T47D (cell line): ENCODE measurements at regions not wholly inside any gene's neighbourhood (a gene's known extent, or its start where the extent isn't known, plus 50 kb on each side); places are given as distances from the start of the nearest gene placed in this dataset.
"Not testable (repeated sequence)": the region's sequence is repeated elsewhere in the genome, so short reads cannot be mapped to it uniquely, and the experiment has no call there.

ENCODE experiments used
- DNase-seq, 2 experiments: peaks; one replicate each; pipeline versions ENCODE4 v3.0.0 to v3.0.0-alpha.2; 2011 to 2012; ENCODE audit warnings: low read depth in 1 of 2, low spot score in 1 of 2
- JUND ChIP-seq: IDR thresholded peaks from 2 replicates; pipeline ENCODE4 v1.6.1; 2012; ENCODE audit warnings: low read depth
- in situ Hi-C: cut with HindIII; loops from 2 replicates; pipeline ENCODE4 v1.10.0; 2016; ENCODE audit warnings: low sequenced_read_pairs, low pct_unique_long_range_greater_than_20kb

DNA sequence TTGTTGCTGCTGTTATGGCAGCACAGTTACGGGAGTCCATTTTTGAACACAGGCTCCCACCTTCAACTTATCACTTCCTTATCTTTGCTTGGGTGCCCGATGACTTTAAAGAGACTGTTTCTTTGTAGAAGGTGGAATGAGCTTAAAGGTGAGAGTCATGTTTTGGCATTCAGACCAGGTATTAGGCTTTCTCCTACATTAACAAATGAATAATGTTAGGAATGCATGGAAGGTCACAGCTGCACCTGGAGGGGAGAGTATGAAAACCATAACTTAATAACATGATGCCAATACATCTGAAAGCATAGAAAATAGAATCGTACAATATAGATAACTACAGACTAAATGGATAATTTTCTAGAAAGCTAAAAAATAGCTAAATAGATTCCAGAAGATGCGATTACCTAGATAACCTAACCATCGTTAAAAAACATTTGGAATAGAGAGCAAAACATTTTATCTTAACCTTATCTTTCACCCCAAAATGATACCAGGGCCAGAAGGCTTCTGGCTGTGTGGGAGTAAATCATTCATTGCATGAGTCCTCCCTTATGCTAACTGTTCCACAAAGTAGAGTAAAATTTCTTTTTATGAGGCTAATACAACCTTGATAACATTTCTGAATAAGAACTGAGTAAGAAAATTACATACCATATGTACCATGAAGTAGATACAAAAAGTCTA, 126.2 kb upstream of the ADCY2 start:
- no peak for DNase-seq
- in situ Hi-C loops = no loop called here
- TF ChIP-seq JUND = no peak

GRCh38 chr5:7271435-7272084, 124.4 kb upstream of the ADCY2 start:
- no peak for TF ChIP-seq JUND
- in situ Hi-C loops = no loop called here

DNA sequence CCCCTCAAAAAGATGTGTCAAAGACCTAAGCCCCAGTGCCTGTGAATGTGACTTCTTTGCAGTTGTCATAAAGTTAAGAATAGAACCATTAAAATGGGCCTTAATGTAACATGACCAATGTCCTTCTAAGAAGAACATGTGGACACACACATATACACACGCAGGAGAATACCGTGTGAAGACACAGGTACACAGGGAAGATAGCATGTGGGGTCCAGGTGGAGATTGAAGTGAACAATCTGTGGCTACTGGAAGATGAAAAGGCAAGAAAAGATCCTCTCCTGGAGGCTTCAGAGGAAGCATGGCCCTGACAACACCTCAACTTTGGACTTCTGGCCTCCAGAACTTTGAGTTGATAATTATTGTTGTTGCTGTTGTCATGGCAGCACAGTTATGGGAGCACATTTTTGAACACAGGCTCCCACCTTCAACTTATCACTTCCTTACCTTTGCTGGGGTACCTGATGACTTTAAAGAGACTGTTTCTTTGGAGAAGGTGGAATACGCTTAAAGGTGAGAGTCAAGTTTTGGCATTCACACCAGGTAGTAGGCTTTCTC, 123.5 kb upstream of the ADCY2 start:
- in situ Hi-C loops = no loop called here
- no peak for TF ChIP-seq JUND
- DNase-seq = no peak

More at GRCh38 chr5:7271435-7272084, 124.4 kb upstream of the ADCY2 start:
- no peak for DNase-seq

DNA sequence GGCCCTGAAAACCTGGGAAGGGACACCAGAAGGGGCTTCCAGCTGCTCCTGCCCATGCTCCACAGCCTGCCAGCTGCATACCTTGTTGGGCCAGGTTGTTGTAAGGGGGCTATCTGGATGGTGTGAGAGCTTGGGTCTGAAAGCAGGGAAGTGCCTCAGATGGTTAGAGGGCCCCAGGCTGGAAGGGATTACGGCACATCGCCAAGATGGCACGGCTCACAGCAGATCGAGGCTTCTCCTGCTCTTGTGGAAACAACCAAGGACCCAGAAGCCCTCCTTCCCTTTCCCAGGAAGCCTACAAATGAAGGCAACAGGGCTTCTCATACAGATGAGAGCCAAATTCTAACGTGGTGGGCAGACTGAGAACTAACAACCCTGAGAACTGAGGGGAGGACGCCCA, 121.7 kb upstream of the ADCY2 start:
- TF ChIP-seq JUND = no peak
- in situ Hi-C loops = no loop called here
- DNase-seq = no peak

DNA sequence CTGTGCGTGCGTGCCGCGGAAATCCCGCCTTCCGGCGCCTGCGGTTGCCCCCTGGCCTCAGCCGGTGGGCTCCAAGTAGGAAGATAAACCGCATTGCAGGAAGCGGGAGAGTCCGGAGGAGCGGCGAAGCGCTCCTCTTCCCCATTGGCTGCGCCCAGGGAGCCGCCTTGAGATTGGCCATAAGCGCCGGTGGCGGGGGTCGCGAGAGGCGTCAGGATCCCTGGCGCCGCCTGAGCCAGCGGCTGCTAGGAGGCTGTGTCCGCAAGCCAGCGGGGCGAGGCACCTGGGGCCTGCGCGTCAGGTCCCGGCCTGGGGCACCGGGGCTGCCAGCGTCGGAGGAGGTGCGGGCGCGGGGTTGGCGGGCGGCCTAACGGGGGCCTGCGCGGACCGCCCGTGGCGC, 106.3 kb upstream of the ADCY2 start:
- DNase-seq, in situ Hi-C loops: not testable (repeated sequence)

GRCh38 chr5:7297821-7298220, 98.1 kb upstream of the ADCY2 start:
- DNase-seq, in situ Hi-C loops: not testable (repeated sequence)

DNA sequence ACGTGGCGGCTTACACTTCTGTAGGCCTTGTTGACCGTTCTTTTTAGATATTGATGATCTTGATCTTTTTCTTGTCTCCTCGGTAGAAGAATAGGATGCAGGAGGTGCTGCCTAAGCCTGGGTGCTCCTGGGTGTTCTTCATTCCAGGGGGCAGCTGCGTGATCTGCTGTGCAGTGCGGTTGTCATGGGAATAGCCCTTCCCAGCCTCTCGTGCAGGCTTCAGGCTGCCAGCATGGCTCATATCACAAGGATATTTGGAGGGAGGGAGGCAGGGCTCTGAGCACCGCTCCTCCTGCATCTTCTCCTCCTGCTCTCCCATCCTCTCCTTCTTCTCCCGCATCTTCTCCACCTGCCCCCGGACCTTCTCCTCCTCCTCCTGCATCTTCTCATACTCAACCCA, 96.2 kb upstream of the ADCY2 start:
- in situ Hi-C loops, DNase-seq: not testable (repeated sequence)

GRCh38 chr5:7305000-7305674, 90.8 kb upstream of the ADCY2 start:
- in situ Hi-C loops, DNase-seq: not testable (repeated sequence)

DNA sequence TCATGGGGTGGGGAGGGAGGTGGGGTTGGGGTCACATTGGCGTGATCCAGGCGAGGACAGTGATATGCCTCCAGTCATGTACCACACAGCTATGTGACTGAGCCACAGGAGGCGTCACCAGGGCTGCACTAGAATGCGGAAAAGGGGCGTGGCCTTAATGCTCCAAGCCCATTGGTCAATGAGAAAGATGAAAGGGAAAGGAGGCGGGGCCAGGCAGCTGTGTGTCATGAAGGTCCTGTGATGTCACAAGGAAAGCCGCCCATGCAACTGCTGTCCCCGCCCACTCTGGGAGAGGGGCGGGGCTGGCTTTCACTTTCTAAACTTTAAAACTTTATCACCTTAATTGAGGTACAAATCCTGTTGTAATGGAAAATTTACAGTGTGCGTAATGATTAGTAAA, 89.4 kb upstream of the ADCY2 start:
- DNase-seq = peak in 1 of 2 experiments; percentile 68
- in situ Hi-C loops = not testable (repeated sequence)

GRCh38 chr5:7307709-7308108, 88.2 kb upstream of the ADCY2 start:
- in situ Hi-C loops = not testable (repeated sequence)

DNA sequence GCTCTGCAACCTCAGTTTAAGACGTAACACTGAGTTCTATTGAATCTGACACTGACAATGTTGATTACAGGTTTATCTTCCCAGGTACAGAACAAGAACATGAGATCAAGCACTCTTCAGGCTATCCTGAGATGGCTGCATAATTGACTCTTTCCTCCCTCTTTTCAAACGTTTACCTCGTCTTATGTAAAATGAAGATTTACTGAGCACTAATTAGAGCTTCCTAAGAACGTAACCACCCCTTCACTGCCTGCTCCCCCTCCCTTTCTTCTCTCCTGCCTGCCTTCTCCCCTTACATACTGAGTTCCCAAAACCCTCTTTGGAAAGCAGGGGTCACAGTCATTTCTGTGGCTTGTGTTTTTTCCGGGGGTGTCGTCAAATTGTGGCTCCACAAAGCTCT, 86.2 kb upstream of the ADCY2 start:
- DNase-seq, in situ Hi-C loops: not testable (repeated sequence)

More at GRCh38 chr5:7307709-7308108, 88.2 kb upstream of the ADCY2 start:
- not testable (repeated sequence) for DNase-seq

DNA sequence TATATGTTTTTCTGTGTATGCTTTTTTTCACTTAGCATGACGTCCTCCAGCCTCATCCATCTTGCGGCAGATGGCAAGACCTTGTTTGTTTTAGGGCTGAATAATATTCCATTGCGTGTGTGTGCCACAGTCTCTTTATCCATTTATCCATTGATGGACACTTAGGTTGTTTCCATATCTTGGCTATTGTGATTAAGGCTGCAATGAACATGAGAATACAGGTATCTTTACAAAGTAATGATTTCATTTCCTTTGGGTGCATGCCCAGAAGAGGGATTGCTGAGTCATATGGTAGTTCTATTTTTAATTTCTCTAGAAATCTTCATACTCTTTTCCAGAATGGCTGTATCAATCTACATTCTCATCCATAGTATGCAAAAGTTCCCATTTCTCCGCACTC, 85.3 kb upstream of the ADCY2 start:
- in situ Hi-C loops, DNase-seq: not testable (repeated sequence)

DNA sequence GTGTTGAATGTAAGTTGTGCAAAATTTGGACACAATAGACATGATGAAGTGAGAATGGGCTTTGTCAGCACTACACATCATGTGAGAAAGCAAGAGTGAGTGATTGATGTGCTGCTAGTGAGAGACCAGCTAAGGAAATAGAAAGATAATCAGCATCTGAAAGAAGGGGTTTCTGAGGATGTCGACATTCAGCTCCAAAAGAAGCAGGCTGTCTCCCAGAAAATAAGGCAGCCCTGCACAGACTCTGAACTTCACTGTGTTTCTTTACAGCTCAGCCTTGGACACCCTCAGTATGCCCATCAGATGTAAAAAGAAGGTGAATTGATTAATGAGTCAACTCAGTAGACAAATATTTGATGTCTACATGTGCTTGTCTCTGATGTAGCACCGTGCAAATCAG, 80.8 kb upstream of the ADCY2 start:
- no peak for TF ChIP-seq JUND
- in situ Hi-C loops = no loop called here

More for the DNA sequence above, 80.8 kb upstream of the ADCY2 start:
- no peak for DNase-seq
